SU-DHL-6 (cell line): ENCODE measurements at regions not wholly inside any gene's neighbourhood (a gene's known extent, or its start where the extent isn't known, plus 50 kb on each side); places are given as distances from the start of the nearest gene placed in this dataset.

Source experiments
- H2AFZ ChIP-seq: fragments of 200-600 bp; sonication (generic); 2 replicates; pipeline ENCODE4 v1.6.1; 2014; ENCODE audit warnings: low read depth, mild to moderate bottlenecking, moderate library complexity, mixed read lengths, antibody characterized with exemption, low read length; ENCODE audit not compliant: severe bottlenecking
- H3F3A ChIP-seq: fragments of 200-600 bp; shearing (Covaris generic); 2 replicates; pipeline ENCODE4 v1.6.0; 2016; ENCODE audit warnings: antibody characterized with exemption, mild to moderate bottlenecking; ENCODE audit not compliant: insufficient read depth
- H3K27ac ChIP-seq: fragments of 200-600 bp; sonication (generic); 2 replicates; pipeline ENCODE4 v1.5.1; 2016; ENCODE audit warnings: low read depth, mild to moderate bottlenecking, low read length, moderate library complexity, mixed read lengths
- H3K27me3 ChIP-seq: fragments of 200-600 bp; sonication (generic), shearing (Covaris generic); 2 replicates; pipeline ENCODE4 v1.6.0; 2014; ENCODE audit warnings: mild to moderate bottlenecking, low read length
- H3K36me3 ChIP-seq: fragments of 200-600 bp; sonication (generic); 2 replicates; pipeline ENCODE4 v1.6.1; 2014; ENCODE audit warnings: mild to moderate bottlenecking, low read length, mixed read lengths
- H3K4me2 ChIP-seq: fragments of 300-600, 200-600 bp; shearing (Covaris generic), sonication (generic); 2 replicates; pipeline ENCODE4 v1.6.0; 2014; ENCODE audit warnings: low read length, low read depth, mild to moderate bottlenecking; ENCODE audit not compliant: poor library complexity, severe bottlenecking
- H3K4me3 ChIP-seq: fragments of 200-600 bp; sonication (generic); 2 replicates; pipeline ENCODE4 v1.5.1; 2014; ENCODE audit warnings: antibody characterized with exemption, low read length, mild to moderate bottlenecking, mixed read lengths; ENCODE audit not compliant: insufficient read depth, poor library complexity, severe bottlenecking
- H3K79me2 ChIP-seq: fragments of 200-600 bp; sonication (generic); 2 replicates; pipeline ENCODE4 v1.6.1; 2014; ENCODE audit warnings: mild to moderate bottlenecking, low read length, moderate library complexity; ENCODE audit not compliant: insufficient read depth
- H3K9ac ChIP-seq: fragments of 200-600 bp; sonication (generic); 2 replicates; pipeline ENCODE4 v1.7.0; 2014; ENCODE audit warnings: mild to moderate bottlenecking, low read length
- H3K9me2 ChIP-seq: fragments of 200-600 bp; sonication (generic); replicated peaks from 2 replicates; pipeline ENCODE4 v1.6.1; 2014; ENCODE audit warnings: low read length; ENCODE audit not compliant: insufficient read depth
- H3K9me3 ChIP-seq: fragments of 200-600 bp; sonication (generic); 2 replicates; pipeline ENCODE4 v1.6.1; 2014; ENCODE audit warnings: low read length, mixed read lengths; ENCODE audit not compliant: insufficient read depth
- H4K20me1 ChIP-seq: fragments of 200-600 bp; sonication (generic); 2 replicates; pipeline ENCODE4 v1.6.1; 2014; ENCODE audit warnings: low read depth, mild to moderate bottlenecking, antibody characterized with exemption, low read length, moderate library complexity, mixed read lengths
- EZH2phosphoT487 ChIP-seq: fragments of 200-600 bp; sonication (generic), shearing (Covaris generic); conservative IDR thresholded peaks from 2 replicates; pipeline ENCODE4 v1.6.1; 2018; ENCODE audit warnings: mild to moderate bottlenecking, antibody characterized with exemption, low read length, moderate library complexity, mixed read lengths
- TF ChIP-seq, protein P1 (sequence below): fragments of 200-600 bp; sonication (generic); IDR thresholded peaks from one replicate; pipeline ENCODE4 v1.5.1; 2017; ENCODE audit warnings: antibody characterized with exemption, mild to moderate bottlenecking, low read length, moderate library complexity; ENCODE audit not compliant: insufficient read depth, poor library complexity, severe bottlenecking

DNA sequence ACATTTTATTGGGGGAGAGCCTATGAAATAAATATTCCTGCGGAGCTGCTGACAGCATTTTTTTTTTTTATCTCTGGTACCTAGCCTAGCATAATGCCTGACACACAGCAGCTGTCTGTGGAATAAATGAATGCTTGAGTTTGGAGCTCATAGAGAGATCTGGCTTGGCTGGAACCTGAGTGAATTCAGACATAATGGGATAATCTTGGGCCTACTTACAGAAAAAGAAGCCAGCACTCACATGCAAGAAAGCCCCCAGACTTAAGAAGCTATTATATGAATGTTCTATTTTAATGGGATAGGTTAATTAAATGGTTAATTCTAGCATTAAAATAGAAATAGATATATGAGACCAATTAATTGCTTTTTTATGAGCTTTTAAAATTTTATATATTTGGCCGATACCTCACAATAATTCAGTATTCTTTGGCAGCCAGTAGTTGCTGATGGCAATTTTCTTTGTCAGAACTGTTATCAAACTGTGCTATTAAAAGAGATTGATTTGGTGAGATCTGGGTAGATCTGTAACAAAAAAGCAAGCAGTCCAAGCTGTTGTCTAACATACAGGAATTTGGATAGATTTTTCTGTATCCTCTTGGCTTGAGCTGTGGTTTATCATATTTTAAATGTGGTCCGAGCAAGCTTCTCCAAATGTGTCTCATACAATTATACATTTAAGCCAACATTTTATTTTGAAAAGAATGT is 654.2 kb downstream of the PCDH7 start:
- no peaks in the 10 kb centered on the region for H3F3A ChIP-seq
- H3K9me3 ChIP-seq: peaks cover 19% of the 10 kb centered on the region; the same call in 1 of the 2 replicates
- H3K9ac ChIP-seq: no peak overlapping the region
- no peak overlapping the region for H3K4me2 ChIP-seq
- no peak for TF ChIP-seq EZH2phosphoT487
- TF ChIP-seq, protein P1, sequence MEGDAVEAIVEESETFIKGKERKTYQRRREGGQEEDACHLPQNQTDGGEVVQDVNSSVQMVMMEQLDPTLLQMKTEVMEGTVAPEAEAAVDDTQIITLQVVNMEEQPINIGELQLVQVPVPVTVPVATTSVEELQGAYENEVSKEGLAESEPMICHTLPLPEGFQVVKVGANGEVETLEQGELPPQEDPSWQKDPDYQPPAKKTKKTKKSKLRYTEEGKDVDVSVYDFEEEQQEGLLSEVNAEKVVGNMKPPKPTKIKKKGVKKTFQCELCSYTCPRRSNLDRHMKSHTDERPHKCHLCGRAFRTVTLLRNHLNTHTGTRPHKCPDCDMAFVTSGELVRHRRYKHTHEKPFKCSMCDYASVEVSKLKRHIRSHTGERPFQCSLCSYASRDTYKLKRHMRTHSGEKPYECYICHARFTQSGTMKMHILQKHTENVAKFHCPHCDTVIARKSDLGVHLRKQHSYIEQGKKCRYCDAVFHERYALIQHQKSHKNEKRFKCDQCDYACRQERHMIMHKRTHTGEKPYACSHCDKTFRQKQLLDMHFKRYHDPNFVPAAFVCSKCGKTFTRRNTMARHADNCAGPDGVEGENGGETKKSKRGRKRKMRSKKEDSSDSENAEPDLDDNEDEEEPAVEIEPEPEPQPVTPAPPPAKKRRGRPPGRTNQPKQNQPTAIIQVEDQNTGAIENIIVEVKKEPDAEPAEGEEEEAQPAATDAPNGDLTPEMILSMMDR: no peak
- H3K9me2 ChIP-seq: no peaks in the 10 kb centered on the region
- peaks cover 2% of the 10 kb centered on the region; the same call in 1 of the 2 replicates for H3K36me3 ChIP-seq
- peak overlapping the region; percentile 69 for H2AFZ ChIP-seq
- no peak overlapping the region for H3K4me3 ChIP-seq
- no peaks in the 10 kb centered on the region for H3K27me3 ChIP-seq
- no peaks in the 10 kb centered on the region for H4K20me1 ChIP-seq
- H3K27ac ChIP-seq: no peak overlapping the region
- H3K79me2 ChIP-seq: no peaks in the 10 kb centered on the region

DNA sequence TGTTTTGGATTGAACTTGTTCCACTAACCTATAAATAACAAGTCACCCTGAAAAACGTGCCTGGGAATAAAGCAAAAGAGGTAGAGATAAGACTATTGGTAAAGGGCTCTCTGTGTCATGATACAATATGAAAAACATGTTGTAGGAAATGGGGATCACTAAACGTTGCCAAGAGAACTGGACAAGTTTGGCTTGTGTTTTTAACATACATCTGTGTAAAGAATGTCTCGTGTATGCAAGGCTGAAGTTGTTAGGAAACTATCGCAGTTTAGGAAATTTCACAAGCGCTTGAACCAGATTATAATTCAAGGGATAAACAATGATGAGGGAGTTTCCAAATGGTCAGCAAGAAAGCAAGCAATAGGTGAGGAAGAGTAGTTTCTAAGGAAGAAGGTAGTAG is 655.8 kb downstream of the PCDH7 start:
- H3K9me2 ChIP-seq: no peaks in the 10 kb centered on the region
- no peaks in the 10 kb centered on the region for H3F3A ChIP-seq

DNA sequence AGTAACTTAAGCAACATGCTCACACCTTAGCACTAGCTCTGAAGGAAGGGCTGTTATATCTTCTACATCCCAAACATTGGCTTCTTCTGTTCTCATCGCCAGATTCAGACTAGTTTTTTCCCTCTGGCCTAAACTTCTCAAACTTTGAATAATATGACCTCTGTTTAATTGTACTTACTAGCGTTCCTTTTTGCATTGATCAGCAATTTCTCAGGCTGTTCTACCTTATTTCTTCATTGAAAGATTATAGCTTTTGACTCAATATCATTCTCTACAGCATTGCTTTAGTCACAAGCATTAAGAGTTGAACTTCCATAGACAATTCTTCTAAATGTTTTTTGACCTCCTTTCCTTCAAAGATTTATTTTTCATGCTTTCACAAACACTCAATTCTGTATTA is 659.2 kb downstream of the PCDH7 start:
- Histone ChIP-seq H3K9me2 (no peaks in the 10 kb centered on the region), H3K79me2 (no peaks in the 10 kb centered on the region), H3K4me3 (no peak overlapping the region), H3K27ac (no peak overlapping the region), H4K20me1 (no peaks in the 10 kb centered on the region), H3F3A (no peaks in the 10 kb centered on the region), H3K4me2 (no peak overlapping the region), H2AFZ (no peak overlapping the region), H3K27me3 (no peaks in the 10 kb centered on the region), H3K9me3 (peaks cover 3% of the 10 kb centered on the region; the same call in 1 of the 2 replicates), H3K36me3 (no peaks in the 10 kb centered on the region), H3K9ac (no peak overlapping the region)
- TF ChIP-seq, protein P1: no peak
- TF ChIP-seq EZH2phosphoT487: no peak

More for the DNA sequence above, 655.8 kb downstream of the PCDH7 start:
- H3K36me3 ChIP-seq: peaks cover 2% of the 10 kb centered on the region; the same call in 1 of the 2 replicates
- TF ChIP-seq, protein P1: no peak
- TF ChIP-seq EZH2phosphoT487: no peak
- H2AFZ ChIP-seq: no peak overlapping the region
- H3K27ac ChIP-seq: no peak overlapping the region
- peaks cover 19% of the 10 kb centered on the region; the same call in 1 of the 2 replicates for H3K9me3 ChIP-seq
- H4K20me1 ChIP-seq: no peaks in the 10 kb centered on the region
- H3K9ac ChIP-seq: no peak overlapping the region
- H3K27me3 ChIP-seq: no peaks in the 10 kb centered on the region
- H3K79me2 ChIP-seq: no peaks in the 10 kb centered on the region
- no peak overlapping the region for H3K4me3 ChIP-seq
- no peak overlapping the region for H3K4me2 ChIP-seq
